GM12892 (cell line): ENCODE measurements at regions not wholly inside any gene's neighbourhood (a gene's known extent, or its start where the extent isn't known, plus 50 kb on each side); places are given as distances from the start of the nearest gene placed in this dataset.

Source experiments
- POLR2A ChIP-seq: IDR thresholded peaks from 2 replicates; pipeline ENCODE4 v1.6.1; 2011; ENCODE audit warnings: low read depth, low read length, control low read depth
- POLR2AphosphoS5 ChIP-seq: IDR thresholded peaks from 2 replicates; pipeline ENCODE4 v1.6.1; 2011; ENCODE audit warnings: low read depth, low read length, control low read depth
- TAF1 ChIP-seq: IDR thresholded peaks from 2 replicates; pipeline ENCODE4 v1.6.1; 2011; ENCODE audit warnings: low read depth, mild to moderate bottlenecking, control low read depth, low read length, borderline replicate concordance

- TF ChIP-seq POLR2AphosphoS5 (no peak), POLR2A (no peak), TAF1 (no peak)
These were observed 388.7 kb upstream of the PTPRD start for GRCh38 chr9:11001546-11001945.
